GM12878 (cell line): ENCODE measurements at regions not wholly inside any gene's neighbourhood (a gene's known extent, or its start where the extent isn't known, plus 50 kb on each side); places are given as distances from the start of the nearest gene placed in this dataset.

Experiments
- ATAC-seq: fragments of 200-7000 bp; cut with Tn5 transposase; 3 replicates; pipeline ENCODE4 v1.9.1; 2020; ENCODE audit warnings: mild to moderate bottlenecking, moderate library complexity
- BruUV-seq: library from RNA; stranded (reverse); fragments of 400-500 nt; replicated peaks from 2 replicates; lab custom pipeline; 2021; lab: Mats Ljungman, UMichigan
- CTCF ChIA-PET: fragments of 300-600 bp; sonication (Branson Sonifier 250); formaldehyde crosslinking; extraction: SDS; loops from one replicate; lab custom pipeline; 2021; ENCODE audit warnings: inconsistent platforms; lab: Yijun Ruan, JAX
- POLR2A ChIA-PET: fragments of 350-600 bp; formaldehyde crosslinking; extraction: SDS; loops from one replicate; lab custom pipeline; 2021; ENCODE audit warnings: inconsistent platforms; lab: Charles Lee
- RAD21 ChIA-PET: fragments of 300-600 bp; sonication (Branson Sonifier 250); formaldehyde crosslinking; loops from one replicate; lab custom pipeline; 2023; ENCODE audit warnings: antibody characterized with exemption; ENCODE audit not compliant: unreplicated experiment; lab: Charles Lee
- SMC1A ChIA-PET: fragments of 300-600 bp; sonication (Branson Sonifier 250); formaldehyde crosslinking; loops from one replicate; lab custom pipeline; 2023; ENCODE audit not compliant: unreplicated experiment, uncharacterized antibody; lab: Charles Lee
- DNase-seq: peaks from one replicate; pipeline ENCODE4 v3.0.0-alpha.2; 2011; ENCODE audit warnings: low read depth, low spot score
- FAIRE-seq: peaks from 3 replicates; lab custom pipeline; 2011; peaks lifted over from hg19 to GRCh38; lab: Jason Lieb, UNC
- H2AFZ ChIP-seq: 2 replicates; pipeline ENCODE4 v1.6.0; 2011; ENCODE audit warnings: low read depth, low read length, control low read depth; ENCODE audit not compliant: control insufficient read depth
- H3K27ac ChIP-seq: 2 replicates; pipeline ENCODE4 v1.5.1; 2011; ENCODE audit warnings: control low read depth; ENCODE audit not compliant: control insufficient read depth, insufficient read depth
- H3K27me3 ChIP-seq, 2 experiments: replicated peaks in 1 of 2; 2 replicates each; pipeline versions ENCODE4 v1.6.0 to v1.6.1; 2011; ENCODE audit warnings: low read length in 1 of 2; ENCODE audit not compliant: control insufficient read depth in 2 of 2, insufficient read depth in 2 of 2
- H3K36me3 ChIP-seq, 2 experiments: 2 replicates each; pipeline ENCODE4 v1.5.1; 2011; ENCODE audit warnings: low read length in 1 of 2; ENCODE audit not compliant: control insufficient read depth in 2 of 2, insufficient read depth in 2 of 2
- H3K4me1 ChIP-seq: 2 replicates; pipeline ENCODE4 v1.6.1; 2011; ENCODE audit warnings: mild to moderate bottlenecking, low read length, moderate library complexity, mixed read lengths; ENCODE audit not compliant: control insufficient read depth, insufficient read depth
- H3K4me2 ChIP-seq: 2 replicates; pipeline ENCODE4 v1.6.0; 2011; ENCODE audit warnings: control low read depth; ENCODE audit not compliant: control insufficient read depth, insufficient read depth
- H3K4me3 ChIP-seq: fragments of 200-600 bp; sonication (generic); 2 replicates; pipeline ENCODE4 v1.5.1; 2016
- H3K79me2 ChIP-seq: 2 replicates; pipeline ENCODE4 v1.6.0; 2011; ENCODE audit warnings: low read length; ENCODE audit not compliant: control insufficient read depth, insufficient read depth
- H3K9ac ChIP-seq: 2 replicates; pipeline ENCODE4 v1.8.0; 2011; ENCODE audit warnings: low read length, control low read depth, mixed read lengths; ENCODE audit not compliant: control insufficient read depth, insufficient read depth
- H3K9me3 ChIP-seq: replicated peaks from 3 replicates; pipeline ENCODE4 v1.5.1; 2011; ENCODE audit warnings: mild to moderate bottlenecking, low read length; ENCODE audit not compliant: control insufficient read depth, insufficient read depth
- H4K20me1 ChIP-seq: 2 replicates; pipeline ENCODE4 v1.6.0; 2011; ENCODE audit not compliant: control insufficient read depth, insufficient read depth
- BHLHE40 ChIP-seq, 2 experiments: fragments of 450-650 bp in 1 of 2; IDR thresholded peaks; 2 replicates each; pipeline ENCODE4 v1.6.1; 2011 to 2017; ENCODE audit warnings: low read depth in 2 of 2, borderline replicate concordance in 1 of 2, improper control_type of control experiment in 1 of 2, low read length in 1 of 2, mild to moderate bottlenecking in 1 of 2
- BRCA1 ChIP-seq: IDR thresholded peaks from 2 replicates; pipeline ENCODE4 v1.6.1; 2011; ENCODE audit warnings: low read depth, low read length, improper control_type of control experiment
- HDAC6 ChIP-seq: fragments of 200-600 bp; sonication (generic); IDR thresholded peaks from one replicate; pipeline ENCODE4 v1.8.0; 2017; ENCODE audit warnings: antibody characterized with exemption; ENCODE audit not compliant: unreplicated experiment
- IKZF2 ChIP-seq, 2 experiments: fragments of 450-650 bp; IDR thresholded peaks; 2 replicates each; pipeline ENCODE4 v1.6.1; 2017; ENCODE audit warnings: mild to moderate bottlenecking in 2 of 2, moderate library complexity in 2 of 2
- MTA2 ChIP-seq: fragments of 450-650 bp; IDR thresholded peaks from 2 replicates; pipeline ENCODE4 v1.6.1; 2016; ENCODE audit warnings: low read depth, mild to moderate bottlenecking, moderate library complexity
- MTA3 ChIP-seq: IDR thresholded peaks from 2 replicates; pipeline ENCODE4 v1.6.1; 2012; ENCODE audit warnings: low read length, inconsistent platforms, borderline replicate concordance
- PKNOX1 ChIP-seq: fragments of 450-650 bp; IDR thresholded peaks from 2 replicates; pipeline ENCODE4 v1.6.1; 2016; ENCODE audit warnings: mild to moderate bottlenecking
- RAD51 ChIP-seq: fragments of 450-650 bp; IDR thresholded peaks from 2 replicates; pipeline ENCODE4 v1.6.1; 2016; ENCODE audit warnings: moderate library complexity, mild to moderate bottlenecking, inconsistent platforms
- RBBP5 ChIP-seq: fragments of 200-600 bp; sonication (generic); conservative IDR thresholded peaks from 2 replicates; pipeline ENCODE4 v1.6.1; 2016
- RELA ChIP-seq: fragments of 450-650 bp; IDR thresholded peaks from 2 replicates; pipeline ENCODE4 v1.8.0; 2014; ENCODE audit warnings: borderline replicate concordance; ENCODE audit not compliant: partially characterized antibody
- SPI1 ChIP-seq: IDR thresholded peaks from 2 replicates; pipeline ENCODE4 v1.6.1; 2011; ENCODE audit warnings: low read depth, mild to moderate bottlenecking, low read length, moderate library complexity, borderline replicate concordance; ENCODE audit not compliant: insufficient read depth
- STAT3 ChIP-seq: IDR thresholded peaks from 2 replicates; pipeline ENCODE4 v1.6.1; 2011; ENCODE audit warnings: low read depth, low read length, improper control_type of control experiment
- TCF12 ChIP-seq: IDR thresholded peaks from 2 replicates; pipeline ENCODE4 v1.6.1; 2011; ENCODE audit warnings: low read depth, mild to moderate bottlenecking, low read length
- YBX1 ChIP-seq: fragments of 450-650 bp; IDR thresholded peaks from 2 replicates; pipeline ENCODE4 v1.6.1; 2016; ENCODE audit warnings: antibody characterized with exemption
- ZNF207 ChIP-seq: fragments of 450-650 bp; IDR thresholded peaks from 2 replicates; pipeline ENCODE4 v1.6.1; 2014; ENCODE audit warnings: antibody characterized with exemption, mild to moderate bottlenecking, borderline replicate concordance
- ZNF217 ChIP-seq: fragments of 450-650 bp; IDR thresholded peaks from 2 replicates; pipeline ENCODE4 v1.6.1; 2017; ENCODE audit warnings: antibody characterized with exemption, mild to moderate bottlenecking
- ZSCAN29 ChIP-seq: fragments of 450-650 bp; IDR thresholded peaks from 2 replicates; pipeline ENCODE4 v1.6.1; 2017; ENCODE audit warnings: mild to moderate bottlenecking, moderate library complexity
- WGBS: methylation state at CpG from one replicate; pipeline ENCODE4 v1.1.6; 2016; ENCODE audit warnings: low lambda C conversion rate; ENCODE audit not compliant: insufficient replicate concordance, insufficient coverage; ENCODE audit errors: missing lambda C conversion rate; 5-methylcytosine and 5-hydroxymethylcytosine counted together
- in situ Hi-C: fragments of 300-500 bp; cut with MboI; formaldehyde crosslinking; loops from 9 replicates; pipeline ENCODE4 v1.14.3; 2018; ENCODE audit warnings: mixed read lengths
- intact Hi-C: fragments of 100-400 bp; cut with micrococcal nuclease; formaldehyde crosslinking; loops from one replicate; pipeline ENCODE4 v1.14.2; 2022; ENCODE audit not compliant: unreplicated experiment
- TF ChIP-seq, protein P1 (sequence below): fragments of 150-350 bp; IDR thresholded peaks from 2 replicates; pipeline ENCODE4 v1.6.1; 2014; ENCODE audit warnings: mild to moderate bottlenecking, low read depth, low read length
- TF ChIP-seq, protein P2 (sequence below): fragments of 150-350 bp; IDR thresholded peaks from 2 replicates; pipeline ENCODE4 v1.6.1; 2016; ENCODE audit warnings: low read depth, low read length

GRCh38 chr4:38582889-38583470 is 81.0 kb upstream of the KLF3 start:
- H3K4me2 ChIP-seq, result no peak overlapping the region
- SMC1A ChIA-PET, result no interaction called here
- DNase-seq, result no peak

More at GRCh38 chr4:38582889-38583470, 81.0 kb upstream of the KLF3 start:
- TF ChIP-seq HDAC6 (no peak), RAD51 (no peak), SPI1 (no peak), BHLHE40 (IDR thresholded peaks at IDR 0.05; ENCODE audit: borderline replicate concordance in 1 of 2, low read depth in 2 of 2, low read length in 1 of 2) (no peak), RBBP5 (no peak), ZNF207 (no peak), ZSCAN29 (no peak), MTA3 (no peak), PKNOX1 (no peak), ZNF217 (no peak), MTA2 (no peak), TCF12 (no peak), STAT3 (no peak), IKZF2 (IDR thresholded peaks at IDR 0.05) (no peak), BRCA1 (no peak), YBX1 (no peak), RELA (no peak)
- TF ChIP-seq, protein P1, sequence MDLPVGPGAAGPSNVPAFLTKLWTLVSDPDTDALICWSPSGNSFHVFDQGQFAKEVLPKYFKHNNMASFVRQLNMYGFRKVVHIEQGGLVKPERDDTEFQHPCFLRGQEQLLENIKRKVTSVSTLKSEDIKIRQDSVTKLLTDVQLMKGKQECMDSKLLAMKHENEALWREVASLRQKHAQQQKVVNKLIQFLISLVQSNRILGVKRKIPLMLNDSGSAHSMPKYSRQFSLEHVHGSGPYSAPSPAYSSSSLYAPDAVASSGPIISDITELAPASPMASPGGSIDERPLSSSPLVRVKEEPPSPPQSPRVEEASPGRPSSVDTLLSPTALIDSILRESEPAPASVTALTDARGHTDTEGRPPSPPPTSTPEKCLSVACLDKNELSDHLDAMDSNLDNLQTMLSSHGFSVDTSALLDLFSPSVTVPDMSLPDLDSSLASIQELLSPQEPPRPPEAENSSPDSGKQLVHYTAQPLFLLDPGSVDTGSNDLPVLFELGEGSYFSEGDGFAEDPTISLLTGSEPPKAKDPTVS, result no peak
- TF ChIP-seq, protein P2, sequence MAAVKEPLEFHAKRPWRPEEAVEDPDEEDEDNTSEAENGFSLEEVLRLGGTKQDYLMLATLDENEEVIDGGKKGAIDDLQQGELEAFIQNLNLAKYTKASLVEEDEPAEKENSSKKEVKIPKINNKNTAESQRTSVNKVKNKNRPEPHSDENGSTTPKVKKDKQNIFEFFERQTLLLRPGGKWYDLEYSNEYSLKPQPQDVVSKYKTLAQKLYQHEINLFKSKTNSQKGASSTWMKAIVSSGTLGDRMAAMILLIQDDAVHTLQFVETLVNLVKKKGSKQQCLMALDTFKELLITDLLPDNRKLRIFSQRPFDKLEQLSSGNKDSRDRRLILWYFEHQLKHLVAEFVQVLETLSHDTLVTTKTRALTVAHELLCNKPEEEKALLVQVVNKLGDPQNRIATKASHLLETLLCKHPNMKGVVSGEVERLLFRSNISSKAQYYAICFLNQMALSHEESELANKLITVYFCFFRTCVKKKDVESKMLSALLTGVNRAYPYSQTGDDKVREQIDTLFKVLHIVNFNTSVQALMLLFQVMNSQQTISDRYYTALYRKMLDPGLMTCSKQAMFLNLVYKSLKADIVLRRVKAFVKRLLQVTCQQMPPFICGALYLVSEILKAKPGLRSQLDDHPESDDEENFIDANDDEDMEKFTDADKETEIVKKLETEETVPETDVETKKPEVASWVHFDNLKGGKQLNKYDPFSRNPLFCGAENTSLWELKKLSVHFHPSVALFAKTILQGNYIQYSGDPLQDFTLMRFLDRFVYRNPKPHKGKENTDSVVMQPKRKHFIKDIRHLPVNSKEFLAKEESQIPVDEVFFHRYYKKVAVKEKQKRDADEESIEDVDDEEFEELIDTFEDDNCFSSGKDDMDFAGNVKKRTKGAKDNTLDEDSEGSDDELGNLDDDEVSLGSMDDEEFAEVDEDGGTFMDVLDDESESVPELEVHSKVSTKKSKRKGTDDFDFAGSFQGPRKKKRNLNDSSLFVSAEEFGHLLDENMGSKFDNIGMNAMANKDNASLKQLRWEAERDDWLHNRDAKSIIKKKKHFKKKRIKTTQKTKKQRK, result no peak
- TF ChIP-seq, all 136 proteins: peak for 0
- BruUV-seq, result no TSS peak
- H3K9ac ChIP-seq, result no peak overlapping the region
- no peaks in the 10 kb centered on the region for H3K36me3 ChIP-seq
- H2AFZ ChIP-seq, result no peak overlapping the region
- H3K9me3 ChIP-seq, result no peaks in the 10 kb centered on the region
- in situ Hi-C loops (no loop called here), intact Hi-C loops (no loop called here)
- ChIA-PET POLR2A (interaction anchor here (0.5 to 0.6 kb wide), 2 partner anchors 54 to 103 kb away, joined by 3 to 4 read pairs; no protein-coding TSS in a partner anchor), RAD21 (interaction anchor here (1.3 kb wide), 1 partner anchor 20 kb away, joined by 3 read pairs; no protein-coding TSS in a partner anchor), CTCF (interaction anchor here (1.0 kb wide), 1 partner anchor 92 kb away, joined by 4 read pairs; no protein-coding TSS in a partner anchor)
- H3K27me3 ChIP-seq, result no peaks in the 10 kb centered on the region; a peak in 1 of 4 replicates
- ATAC-seq (no peak), FAIRE-seq (no peak)
- H3K4me1 ChIP-seq, result no peaks in the 10 kb centered on the region
- H4K20me1 ChIP-seq, result no peaks in the 10 kb centered on the region
- H3K79me2 ChIP-seq, result no peaks in the 10 kb centered on the region
- no peak overlapping the region for H3K27ac ChIP-seq
- no peak overlapping the region for H3K4me3 ChIP-seq
- WGBS, result 28% methylated on average over 3 of the region's 3 CpGs
